SK-N-MC (cell line): ENCODE measurements at regions not wholly inside any gene's neighbourhood (a gene's known extent, or its start where the extent isn't known, plus 50 kb on each side); places are given as distances from the start of the nearest gene placed in this dataset.

Experiments used
- EZH2 ChIP-seq: fragments of 200-600 bp; sonication (generic); IDR thresholded peaks from one replicate; pipeline ENCODE4 v1.6.1; 2017; ENCODE audit warnings: antibody characterized with exemption
- POLR2AphosphoS5 ChIP-seq: IDR thresholded peaks from 2 replicates; pipeline ENCODE4 v1.6.1; 2012; ENCODE audit warnings: mild to moderate bottlenecking, low read depth, low read length, borderline replicate concordance

DNA sequence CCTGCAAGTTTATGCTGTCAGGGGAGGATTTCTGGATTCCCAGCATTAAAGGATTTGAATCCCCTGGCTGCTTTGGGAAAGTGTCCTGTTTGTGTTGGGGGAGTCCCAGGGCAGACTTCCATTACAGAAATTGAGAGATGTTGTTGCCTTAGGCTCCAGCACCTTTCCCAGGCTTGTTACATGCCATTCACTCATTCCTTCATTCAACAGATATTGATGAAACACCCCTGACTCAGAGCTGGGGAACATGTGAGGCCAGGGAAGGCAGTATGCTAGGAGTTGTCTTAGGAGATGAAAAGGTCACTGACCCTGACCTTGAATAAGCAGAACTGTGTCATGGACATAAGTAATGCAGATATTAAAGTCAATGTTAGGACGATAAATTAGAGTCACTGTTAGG is 161.7 kb downstream of the NTMT2 start:
- no peak for TF ChIP-seq EZH2
- TF ChIP-seq POLR2AphosphoS5, result no peak
